GM12878 (cell line): ENCODE measurements at regions not wholly inside any gene's neighbourhood (a gene's known extent, or its start where the extent isn't known, plus 50 kb on each side); places are given as distances from the start of the nearest gene placed in this dataset.

Experiments
- BACH1 ChIP-seq: fragments of 450-650 bp; IDR thresholded peaks from 2 replicates; pipeline ENCODE4 v1.6.1; 2017; ENCODE audit warnings: mild to moderate bottlenecking, borderline replicate concordance
- CBX5 ChIP-seq: sonication (generic); IDR thresholded peaks from 2 replicates; pipeline ENCODE4 v1.6.1; 2016; ENCODE audit warnings: low read depth, moderate library complexity, mild to moderate bottlenecking, inconsistent platforms
- EZH2 ChIP-seq: IDR thresholded peaks from 2 replicates; pipeline ENCODE4 v1.6.1; 2012; ENCODE audit warnings: low read depth, mild to moderate bottlenecking, control low read depth, inconsistent platforms, low read length, borderline replicate concordance; ENCODE audit not compliant: control insufficient read depth
- GABPA ChIP-seq: IDR thresholded peaks from 2 replicates; pipeline ENCODE4 v1.6.1; 2014; ENCODE audit warnings: antibody characterized with exemption, low read depth, mild to moderate bottlenecking, inconsistent platforms
- NBN ChIP-seq: fragments of 450-650 bp; IDR thresholded peaks from 2 replicates; pipeline ENCODE4 v1.6.1; 2016
- NFIC ChIP-seq: IDR thresholded peaks from 2 replicates; pipeline ENCODE4 v1.6.1; 2012; ENCODE audit warnings: low read depth, mild to moderate bottlenecking, inconsistent platforms, low read length, moderate library complexity
- SMAD1 ChIP-seq: fragments of 450-650 bp; IDR thresholded peaks from 2 replicates; pipeline ENCODE4 v1.6.1; 2018; ENCODE audit warnings: mild to moderate bottlenecking, low read depth; ENCODE audit not compliant: partially characterized antibody
- SMC3 ChIP-seq: IDR thresholded peaks from 2 replicates; pipeline ENCODE4 v1.6.1; 2011; ENCODE audit warnings: low read length, improper control_type of control experiment, borderline replicate concordance
- SREBF2 ChIP-seq: IDR thresholded peaks from 2 replicates; pipeline ENCODE4 v1.6.1; 2012; ENCODE audit warnings: mild to moderate bottlenecking, low read length
- TCF12 ChIP-seq: IDR thresholded peaks from 2 replicates; pipeline ENCODE4 v1.6.1; 2011; ENCODE audit warnings: low read depth, mild to moderate bottlenecking, low read length
- TF ChIP-seq, protein P1 (sequence below): IDR thresholded peaks from 2 replicates; pipeline ENCODE4 v1.6.1; 2012; ENCODE audit warnings: mild to moderate bottlenecking, low read depth, low read length

DNA sequence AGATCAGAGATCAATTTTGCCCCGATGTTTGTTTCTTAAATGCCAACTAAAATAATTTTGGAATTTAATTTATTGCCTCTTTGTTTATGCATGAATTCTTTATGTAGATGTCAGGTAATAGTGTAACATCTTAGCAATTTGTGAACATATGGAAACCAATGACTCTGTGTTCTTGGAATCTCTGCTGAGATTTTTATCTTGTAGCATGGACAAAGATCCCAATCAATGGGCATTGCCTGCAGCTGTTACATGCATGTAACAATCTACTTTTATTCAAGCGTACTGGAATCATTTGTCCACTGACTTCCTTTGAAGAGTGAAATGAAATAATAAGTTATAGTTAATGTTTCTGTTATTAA is 61.6 kb upstream of the ARSJ start:
- TF ChIP-seq SMAD1 (no peak), NBN (no peak), CBX5 (no peak), EZH2 (no peak), SREBF2 (no peak), GABPA (no peak), SMC3 (no peak), BACH1 (no peak), NFIC (no peak), TCF12 (no peak)
- TF ChIP-seq, protein P1, sequence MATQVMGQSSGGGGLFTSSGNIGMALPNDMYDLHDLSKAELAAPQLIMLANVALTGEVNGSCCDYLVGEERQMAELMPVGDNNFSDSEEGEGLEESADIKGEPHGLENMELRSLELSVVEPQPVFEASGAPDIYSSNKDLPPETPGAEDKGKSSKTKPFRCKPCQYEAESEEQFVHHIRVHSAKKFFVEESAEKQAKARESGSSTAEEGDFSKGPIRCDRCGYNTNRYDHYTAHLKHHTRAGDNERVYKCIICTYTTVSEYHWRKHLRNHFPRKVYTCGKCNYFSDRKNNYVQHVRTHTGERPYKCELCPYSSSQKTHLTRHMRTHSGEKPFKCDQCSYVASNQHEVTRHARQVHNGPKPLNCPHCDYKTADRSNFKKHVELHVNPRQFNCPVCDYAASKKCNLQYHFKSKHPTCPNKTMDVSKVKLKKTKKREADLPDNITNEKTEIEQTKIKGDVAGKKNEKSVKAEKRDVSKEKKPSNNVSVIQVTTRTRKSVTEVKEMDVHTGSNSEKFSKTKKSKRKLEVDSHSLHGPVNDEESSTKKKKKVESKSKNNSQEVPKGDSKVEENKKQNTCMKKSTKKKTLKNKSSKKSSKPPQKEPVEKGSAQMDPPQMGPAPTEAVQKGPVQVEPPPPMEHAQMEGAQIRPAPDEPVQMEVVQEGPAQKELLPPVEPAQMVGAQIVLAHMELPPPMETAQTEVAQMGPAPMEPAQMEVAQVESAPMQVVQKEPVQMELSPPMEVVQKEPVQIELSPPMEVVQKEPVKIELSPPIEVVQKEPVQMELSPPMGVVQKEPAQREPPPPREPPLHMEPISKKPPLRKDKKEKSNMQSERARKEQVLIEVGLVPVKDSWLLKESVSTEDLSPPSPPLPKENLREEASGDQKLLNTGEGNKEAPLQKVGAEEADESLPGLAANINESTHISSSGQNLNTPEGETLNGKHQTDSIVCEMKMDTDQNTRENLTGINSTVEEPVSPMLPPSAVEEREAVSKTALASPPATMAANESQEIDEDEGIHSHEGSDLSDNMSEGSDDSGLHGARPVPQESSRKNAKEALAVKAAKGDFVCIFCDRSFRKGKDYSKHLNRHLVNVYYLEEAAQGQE, result no peak
